SK-N-SH (cell line): ENCODE measurements at regions not wholly inside any gene's neighbourhood (a gene's known extent, or its start where the extent isn't known, plus 50 kb on each side); places are given as distances from the start of the nearest gene placed in this dataset.

Source experiments
- CTCF ChIA-PET: fragments of 300-600, 350-600 bp; formaldehyde crosslinking; extraction: SDS; loops from one replicate; lab custom pipeline; 2021; lab: Yijun Ruan, JAX
- POLR2A ChIA-PET: fragments of 350-600 bp; sonication (Branson Sonifier 250); formaldehyde crosslinking; extraction: SDS; loops from one replicate; lab custom pipeline; 2020; ENCODE audit warnings: antibody characterized with exemption, inconsistent platforms; lab: Yijun Ruan, JAX
- DNase-seq: peaks from one replicate; pipeline ENCODE4 v3.0.0; 2012
- H2AFZ ChIP-seq: fragments of 200-600 bp; sonication (generic); 2 replicates; pipeline ENCODE4 v1.8.1; 2016; ENCODE audit warnings: antibody characterized with exemption, mild to moderate bottlenecking, low read depth
- H3F3A ChIP-seq: fragments of 200-600 bp; sonication (generic); replicated peaks from 2 replicates; pipeline ENCODE3; 2016; ENCODE audit warnings: antibody characterized with exemption, mild to moderate bottlenecking; ENCODE audit not compliant: insufficient read depth
- H3K27ac ChIP-seq, 2 experiments: fragments of 200-500 bp in 1 of 2; fragments of 200-600 bp in 1 of 2; sonication (Bioruptor generic) in 1 of 2; sonication (generic), shearing (Covaris generic) in 1 of 2; 2 replicates each; pipeline versions ENCODE4 v1.5.1 to v1.6.1; 2014 to 2016; ENCODE audit warnings: low read depth in 2 of 2, inconsistent platforms in 1 of 2, low read length in 1 of 2, mild to moderate bottlenecking in 1 of 2, mixed read lengths in 1 of 2
- H3K27me3 ChIP-seq: fragments of 200-600 bp; sonication (generic), shearing (Covaris generic); 2 replicates; pipeline ENCODE4 v1.6.1; 2016; ENCODE audit warnings: mixed run types; ENCODE audit not compliant: insufficient read depth
- H3K36me3 ChIP-seq, 2 experiments: fragments of 200-500 bp in 1 of 2; fragments of 200-600 bp in 1 of 2; sonication (Bioruptor generic) in 1 of 2; sonication (generic) in 1 of 2; replicated peaks in 1 of 2; 2 replicates each; pipeline versions ENCODE3 to v1.5.1; 2014 to 2016; ENCODE audit warnings: low read length in 1 of 2, mild to moderate bottlenecking in 1 of 2; ENCODE audit not compliant: insufficient read depth in 2 of 2, control insufficient read depth in 1 of 2
- H3K4me1 ChIP-seq, 2 experiments: fragments of 200-500 bp in 1 of 2; fragments of 200-600 bp in 1 of 2; sonication (Bioruptor generic) in 1 of 2; sonication (generic), shearing (Covaris generic) in 1 of 2; 2 replicates each; pipeline versions ENCODE4 v1.5.1 to v1.6.1; 2014 to 2016; ENCODE audit warnings: low read depth in 1 of 2, low read length in 1 of 2, mixed run types in 1 of 2; ENCODE audit not compliant: insufficient read depth in 2 of 2, control insufficient read depth in 1 of 2
- H3K4me2 ChIP-seq: fragments of 200-600 bp; sonication (generic), shearing (Covaris generic); 2 replicates; pipeline ENCODE4 v1.6.1; 2017; ENCODE audit warnings: mixed run types
- H3K4me3 ChIP-seq, 2 experiments: fragments of 200-500 bp in 1 of 2; fragments of 200-600 bp in 1 of 2; sonication (Bioruptor generic) in 1 of 2; sonication (generic), shearing (Covaris generic) in 1 of 2; 2 replicates each; pipeline versions ENCODE4 v1.5.1 to v1.8.1; 2014 to 2016; ENCODE audit warnings: low read depth in 2 of 2, inconsistent platforms in 1 of 2, low read length in 1 of 2, mild to moderate bottlenecking in 1 of 2, mixed read lengths in 1 of 2, moderate library complexity in 1 of 2
- H3K79me2 ChIP-seq: fragments of 200-600 bp; sonication (generic); 2 replicates; pipeline ENCODE4 v1.8.1; 2017; ENCODE audit warnings: mild to moderate bottlenecking; ENCODE audit not compliant: insufficient read depth
- H3K9ac ChIP-seq: fragments of 200-600 bp; sonication (generic); 2 replicates; pipeline ENCODE4 v1.6.1; 2017; ENCODE audit warnings: mixed run types
- H3K9me2 ChIP-seq: fragments of 200-600 bp; sonication (generic); 2 replicates; pipeline ENCODE4 v1.6.1; 2017; ENCODE audit warnings: mixed run types
- H3K9me3 ChIP-seq: fragments of 200-600 bp; sonication (generic); 2 replicates; pipeline ENCODE4 v1.6.1; 2017; ENCODE audit warnings: mixed run types, mild to moderate bottlenecking, moderate library complexity
- H4K20me1 ChIP-seq: fragments of 200-600 bp; sonication (generic); 2 replicates; pipeline ENCODE4 v1.6.1; 2017; ENCODE audit warnings: mild to moderate bottlenecking, mixed run types; ENCODE audit not compliant: insufficient read depth
- ELF1 ChIP-seq: IDR thresholded peaks from 2 replicates; pipeline ENCODE4 v1.4.0; 2012
- EP300 ChIP-seq, 2 experiments: IDR thresholded peaks; 2 replicates each; pipeline versions ENCODE4 v1.4.0 to v1.6.1; 2012; ENCODE audit warnings: borderline replicate concordance in 1 of 2, low read depth in 1 of 2, low read length in 1 of 2
- EZH2phosphoT487 ChIP-seq: fragments of 200-600 bp; sonication (generic); IDR thresholded peaks from 2 replicates; pipeline ENCODE4 v1.6.1; 2017; ENCODE audit warnings: low read depth, mixed run types, mild to moderate bottlenecking, antibody characterized with exemption, moderate library complexity, borderline replicate concordance
- GABPA ChIP-seq: IDR thresholded peaks from 2 replicates; pipeline ENCODE4 v1.4.0; 2012; ENCODE audit warnings: low read depth, mild to moderate bottlenecking
- GATA2 ChIP-seq: sonication (generic); formaldehyde crosslinking; IDR thresholded peaks from 2 replicates; pipeline ENCODE4 v1.5.0; 2020; ENCODE audit warnings: mild to moderate bottlenecking, missing genetic modification reagents
- IRF3 ChIP-seq: fragments of 150-350 bp; IDR thresholded peaks from 2 replicates; pipeline ENCODE4 v1.6.1; 2016; ENCODE audit warnings: mild to moderate bottlenecking, low read depth, low read length
- JUND ChIP-seq: IDR thresholded peaks from 2 replicates; pipeline ENCODE4 v1.4.0; 2012
- NFIC ChIP-seq: IDR thresholded peaks from 2 replicates; pipeline ENCODE4 v1.4.0; 2012; ENCODE audit warnings: borderline replicate concordance
- RCOR1 ChIP-seq: fragments of 150-350 bp; IDR thresholded peaks from 2 replicates; pipeline ENCODE4 v1.6.1; 2017; ENCODE audit warnings: antibody characterized with exemption, low read length
- REST ChIP-seq: IDR thresholded peaks from 2 replicates; pipeline ENCODE4 v1.6.1; 2012; ENCODE audit warnings: mild to moderate bottlenecking, low read depth, low read length, moderate library complexity
- SIN3A ChIP-seq: IDR thresholded peaks from 2 replicates; pipeline ENCODE4 v1.6.1; 2012; ENCODE audit warnings: low read depth, mild to moderate bottlenecking, low read length, moderate library complexity, borderline replicate concordance
- SMC3 ChIP-seq: IDR thresholded peaks from 2 replicates; pipeline ENCODE4 v1.6.1; 2012; ENCODE audit warnings: low read depth, low read length, improper control_type of control experiment
- TCF12 ChIP-seq: IDR thresholded peaks from 2 replicates; pipeline ENCODE4 v1.4.0; 2012
- USF1 ChIP-seq: IDR thresholded peaks from 2 replicates; pipeline ENCODE4 v1.4.0; 2012; ENCODE audit warnings: low read depth, borderline replicate concordance
- USF2 ChIP-seq: fragments of 150-350 bp; IDR thresholded peaks from 2 replicates; pipeline ENCODE4 v1.6.1; 2017; ENCODE audit warnings: antibody characterized with exemption, low read length, low read depth, borderline replicate concordance
- WGBS: methylation state at CpG from one replicate; pipeline ENCODE4 v1.1.6; 2017; ENCODE audit warnings: low lambda C conversion rate; 5-methylcytosine and 5-hydroxymethylcytosine counted together

DNA sequence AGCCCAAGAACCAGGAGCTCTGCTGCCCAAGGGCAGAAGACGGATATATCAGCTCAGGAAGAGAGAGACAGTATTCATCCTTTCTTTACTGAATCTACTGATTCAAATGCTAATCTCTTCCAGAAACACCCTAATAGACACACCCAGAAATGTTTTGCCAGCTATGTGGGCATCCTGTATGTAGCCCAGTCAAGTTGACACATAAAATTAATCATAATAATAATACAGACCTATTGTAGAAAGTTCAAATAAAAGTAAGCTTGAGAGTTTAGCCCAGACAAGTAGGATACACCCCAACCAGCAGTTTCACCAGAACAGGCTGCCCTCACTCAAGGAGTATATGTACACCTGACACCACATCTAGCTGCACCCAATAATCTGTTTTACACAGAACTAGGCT lies 73.9 kb upstream of the VGLL2 start (continued):
- no peak for TF ChIP-seq JUND
- no peak for TF ChIP-seq RCOR1
- no peak for TF ChIP-seq REST

DNA sequence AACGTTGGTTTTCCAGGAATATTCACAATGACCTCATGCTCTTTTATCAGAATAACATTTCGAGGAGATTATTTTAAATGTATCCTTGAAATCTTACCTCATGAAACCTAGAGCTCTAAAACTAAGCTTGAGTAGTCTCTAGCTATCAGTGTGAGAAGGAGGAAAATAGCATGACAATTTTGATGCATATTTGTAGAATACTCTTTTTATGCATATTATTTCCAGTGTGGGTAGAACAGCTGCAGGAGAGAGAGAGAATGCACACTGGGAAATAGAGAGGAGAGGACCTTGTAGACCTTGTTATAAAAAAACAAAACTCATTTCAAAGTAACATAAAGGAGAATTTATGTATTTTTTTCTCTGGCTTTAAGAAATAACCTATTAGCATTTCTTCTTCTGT lies 71.1 kb upstream of the VGLL2 start:
- Histone ChIP-seq H3K27ac (no peak overlapping the region), H3K79me2 (no peaks in the 10 kb centered on the region), H3K4me1 (no peaks in the 10 kb centered on the region), H2AFZ (no peak overlapping the region), H4K20me1 (no peaks in the 10 kb centered on the region), H3K36me3 (no peaks in the 10 kb centered on the region), H3K27me3 (no peaks in the 10 kb centered on the region), H3K9ac (no peak overlapping the region), H3F3A (no peaks in the 10 kb centered on the region), H3K9me2 (no peaks in the 10 kb centered on the region; the same call in 1 of the 2 replicates), H3K9me3 (no peaks in the 10 kb centered on the region), H3K4me2 (no peak overlapping the region), H3K4me3 (no peak overlapping the region)
- ChIA-PET POLR2A (no interaction called here), CTCF (no interaction called here)
- DNase-seq, result no peak
- TF ChIP-seq TCF12, result no peak
- no peak for TF ChIP-seq IRF3
- no peak for TF ChIP-seq USF1
- TF ChIP-seq NFIC, result no peak
- TF ChIP-seq GATA2 (CRISPR knock-in tag), result no peak
- TF ChIP-seq ELF1, result no peak
- no peak for TF ChIP-seq GABPA
- no peak for TF ChIP-seq EP300 (IDR thresholded peaks at IDR 0.05; ENCODE audit: borderline replicate concordance in 1 of 2, low read depth in 1 of 2, low read length in 1 of 2)
- no peak for TF ChIP-seq SIN3A
- TF ChIP-seq SMC3, result no peak
- no peak for TF ChIP-seq EZH2phosphoT487
- no peak for TF ChIP-seq USF2
- WGBS, result 2% methylated on average over 2 of the region's 2 CpGs
